Smooth muscle cell (in vitro differentiated cells): ENCODE measurements at regions not wholly inside any gene's neighbourhood (a gene's known extent, or its start where the extent isn't known, plus 50 kb on each side); places are given as distances from the start of the nearest gene placed in this dataset.

Source experiments
- DNase-seq: peaks from one replicate; lab custom pipeline; 2025; ENCODE audit not compliant: unreplicated experiment; lab: John Stamatoyannopoulos, UW
- H2AFZ ChIP-seq: fragments of 200-600 bp; sonication (generic); 2 replicates; pipeline ENCODE4 v1.6.0; 2016; ENCODE audit warnings: antibody characterized with exemption, low read depth, mild to moderate bottlenecking
- H3F3A ChIP-seq: fragments of 200-600 bp; sonication (generic); 2 replicates; pipeline ENCODE4 v1.6.0; 2017; ENCODE audit warnings: antibody characterized with exemption, low read depth
- H3K27ac ChIP-seq: fragments of 200-600 bp; sonication (generic); 2 replicates; pipeline ENCODE4 v1.5.1; 2016; ENCODE audit warnings: low read depth, mild to moderate bottlenecking
- H3K27me3 ChIP-seq: fragments of 200-600 bp; sonication (generic); 2 replicates; pipeline ENCODE4 v1.6.1; 2016; ENCODE audit warnings: low read depth, mild to moderate bottlenecking
- H3K36me3 ChIP-seq: fragments of 200-600 bp; sonication (generic); 2 replicates; pipeline ENCODE4 v1.5.1; 2016; ENCODE audit warnings: low read depth
- H3K4me1 ChIP-seq: fragments of 200-600 bp; sonication (generic); 2 replicates; pipeline ENCODE4 v1.5.1; 2016; ENCODE audit warnings: low read depth
- H3K4me2 ChIP-seq: fragments of 200-600 bp; sonication (generic); 2 replicates; pipeline ENCODE4 v1.6.0; 2016; ENCODE audit warnings: mild to moderate bottlenecking
- H3K4me3 ChIP-seq: fragments of 200-600 bp; sonication (generic); 2 replicates; pipeline ENCODE4 v1.5.1; 2016; ENCODE audit warnings: mild to moderate bottlenecking
- H3K79me2 ChIP-seq: fragments of 200-600 bp; sonication (generic); 2 replicates; pipeline ENCODE4 v1.6.0; 2016; ENCODE audit warnings: low read depth, mild to moderate bottlenecking
- H3K9ac ChIP-seq: fragments of 200-600 bp; sonication (generic); 2 replicates; pipeline ENCODE4 v1.6.0; 2016; ENCODE audit warnings: low read depth
- H3K9me3 ChIP-seq: fragments of 200-600 bp; sonication (generic); replicated peaks from 2 replicates; pipeline ENCODE4 v1.5.1; 2016; ENCODE audit warnings: low read depth
- H4K20me1 ChIP-seq: fragments of 200-600 bp; sonication (generic); 2 replicates; pipeline ENCODE4 v1.6.0; 2016; ENCODE audit warnings: low read depth
- WGBS: methylation state at CpG from one replicate; pipeline ENCODE4 v1.1.7; 2016; ENCODE audit warnings: low lambda C conversion rate; 5-methylcytosine and 5-hydroxymethylcytosine counted together
- TF ChIP-seq, protein P1 (sequence below): fragments of 200-600 bp; sonication (generic); IDR thresholded peaks from 2 replicates; pipeline ENCODE4 v1.5.1; 2017; ENCODE audit warnings: borderline replicate concordance, mild to moderate bottlenecking, antibody characterized with exemption; ENCODE audit not compliant: insufficient read depth, poor library complexity, severe bottlenecking

DNA sequence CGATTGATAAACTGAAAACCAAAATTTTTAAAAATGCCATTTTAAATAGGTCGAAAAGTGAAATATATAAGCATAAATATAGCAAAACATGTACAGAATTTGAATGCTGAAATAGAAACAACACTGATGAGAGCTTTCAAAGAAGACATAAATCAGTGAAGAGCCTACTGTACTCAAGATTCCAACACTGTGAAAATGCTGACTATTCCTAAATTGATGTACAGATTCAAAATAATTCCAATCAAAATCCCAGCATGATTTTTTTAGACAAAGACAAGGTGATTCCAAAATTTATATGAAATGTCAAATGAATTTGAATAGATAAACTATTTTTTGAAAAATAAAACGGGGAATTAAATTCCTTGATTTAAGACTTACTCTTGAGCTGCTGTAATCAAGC lies 1010.4 kb downstream of the TBC1D22A start:
- no peak for DNase-seq
- 77% methylated on average over 3 of the region's 3 CpGs for whole genome bisulfite sequencing

GRCh38 chr22:47769652-47770051 lies 1007.2 kb downstream of the TBC1D22A start:
- no peaks in the 10 kb centered on the region for H3K36me3 ChIP-seq
- no peak overlapping the region for H3K4me3 ChIP-seq
- no peak overlapping the region for H3K4me2 ChIP-seq
- H3K4me1 ChIP-seq: no peaks in the 10 kb centered on the region
- H3K9ac ChIP-seq: no peak overlapping the region
- no peaks in the 10 kb centered on the region for H3K79me2 ChIP-seq
- WGBS: 96% methylated on average over 6 of the region's 6 CpGs
- no peak for DNase-seq
- no peaks in the 10 kb centered on the region for H3F3A ChIP-seq
- no peaks in the 10 kb centered on the region for H4K20me1 ChIP-seq
- H3K27me3 ChIP-seq: no peaks in the 10 kb centered on the region
- H3K9me3 ChIP-seq: no peaks in the 10 kb centered on the region
- TF ChIP-seq, protein P1, sequence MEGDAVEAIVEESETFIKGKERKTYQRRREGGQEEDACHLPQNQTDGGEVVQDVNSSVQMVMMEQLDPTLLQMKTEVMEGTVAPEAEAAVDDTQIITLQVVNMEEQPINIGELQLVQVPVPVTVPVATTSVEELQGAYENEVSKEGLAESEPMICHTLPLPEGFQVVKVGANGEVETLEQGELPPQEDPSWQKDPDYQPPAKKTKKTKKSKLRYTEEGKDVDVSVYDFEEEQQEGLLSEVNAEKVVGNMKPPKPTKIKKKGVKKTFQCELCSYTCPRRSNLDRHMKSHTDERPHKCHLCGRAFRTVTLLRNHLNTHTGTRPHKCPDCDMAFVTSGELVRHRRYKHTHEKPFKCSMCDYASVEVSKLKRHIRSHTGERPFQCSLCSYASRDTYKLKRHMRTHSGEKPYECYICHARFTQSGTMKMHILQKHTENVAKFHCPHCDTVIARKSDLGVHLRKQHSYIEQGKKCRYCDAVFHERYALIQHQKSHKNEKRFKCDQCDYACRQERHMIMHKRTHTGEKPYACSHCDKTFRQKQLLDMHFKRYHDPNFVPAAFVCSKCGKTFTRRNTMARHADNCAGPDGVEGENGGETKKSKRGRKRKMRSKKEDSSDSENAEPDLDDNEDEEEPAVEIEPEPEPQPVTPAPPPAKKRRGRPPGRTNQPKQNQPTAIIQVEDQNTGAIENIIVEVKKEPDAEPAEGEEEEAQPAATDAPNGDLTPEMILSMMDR: no peak
- H3K27ac ChIP-seq: no peak overlapping the region
- H2AFZ ChIP-seq: no peak overlapping the region

More for the DNA sequence above, 1010.4 kb downstream of the TBC1D22A start:
- no peaks in the 10 kb centered on the region for H3K79me2 ChIP-seq
- no peak overlapping the region for H3K9ac ChIP-seq
- H3K36me3 ChIP-seq: no peaks in the 10 kb centered on the region
- H3K9me3 ChIP-seq: no peaks in the 10 kb centered on the region
- H2AFZ ChIP-seq: no peak overlapping the region
- H3K4me3 ChIP-seq: no peak overlapping the region
- no peaks in the 10 kb centered on the region for H3K27me3 ChIP-seq
- TF ChIP-seq, protein P1: no peak
- no peak overlapping the region for H3K27ac ChIP-seq
- H4K20me1 ChIP-seq: no peaks in the 10 kb centered on the region
- no peaks in the 10 kb centered on the region for H3K4me1 ChIP-seq
- no peak overlapping the region for H3K4me2 ChIP-seq
- H3F3A ChIP-seq: no peaks in the 10 kb centered on the region

- Histone ChIP-seq H4K20me1 (no peaks in the 10 kb centered on the region), H3K9me3 (no peaks in the 10 kb centered on the region), H3K4me1 (no peaks in the 10 kb centered on the region), H3K36me3 (no peaks in the 10 kb centered on the region), H3K4me2 (no peak overlapping the region), H2AFZ (no peak overlapping the region), H3K27me3 (no peaks in the 10 kb centered on the region), H3K79me2 (no peaks in the 10 kb centered on the region), H3F3A (no peaks in the 10 kb centered on the region), H3K27ac (no peak overlapping the region), H3K4me3 (no peak overlapping the region), H3K9ac (no peak overlapping the region)
- no peak for DNase-seq
- WGBS: 92% methylated on average over 4 of the region's 4 CpGs
- TF ChIP-seq, protein P1: no peak
These were observed 1005.6 kb downstream of the TBC1D22A start for GRCh38 chr22:47768027-47768426.

- no peak overlapping the region for H3K9ac ChIP-seq
- DNase-seq: no peak
- no peak overlapping the region for H3K27ac ChIP-seq
- H3K4me2 ChIP-seq: no peak overlapping the region
- H3K4me1 ChIP-seq: no peaks in the 10 kb centered on the region
- H3K4me3 ChIP-seq: no peak overlapping the region
- no peaks in the 10 kb centered on the region for H3K79me2 ChIP-seq
- H3K27me3 ChIP-seq: no peaks in the 10 kb centered on the region
- H3K36me3 ChIP-seq: no peaks in the 10 kb centered on the region
- no peaks in the 10 kb centered on the region for H3K9me3 ChIP-seq
- 87% methylated on average over 5 of the region's 5 CpGs for WGBS
- H3F3A ChIP-seq: no peaks in the 10 kb centered on the region
- TF ChIP-seq, protein P1: no peak
- H2AFZ ChIP-seq: no peak overlapping the region
- H4K20me1 ChIP-seq: no peaks in the 10 kb centered on the region
These were observed 1005.0 kb downstream of the TBC1D22A start for GRCh38 chr22:47767403-47767802.
